ENCODE measurements at regions not wholly inside any gene's neighbourhood (a gene's known extent, or its start where the extent isn't known, plus 50 kb on each side); places are given as distances from the start of the nearest gene placed in this dataset.
A peak's percentile ranks its signal among the peaks of the same experiment; 100 is the strongest.

DNA sequence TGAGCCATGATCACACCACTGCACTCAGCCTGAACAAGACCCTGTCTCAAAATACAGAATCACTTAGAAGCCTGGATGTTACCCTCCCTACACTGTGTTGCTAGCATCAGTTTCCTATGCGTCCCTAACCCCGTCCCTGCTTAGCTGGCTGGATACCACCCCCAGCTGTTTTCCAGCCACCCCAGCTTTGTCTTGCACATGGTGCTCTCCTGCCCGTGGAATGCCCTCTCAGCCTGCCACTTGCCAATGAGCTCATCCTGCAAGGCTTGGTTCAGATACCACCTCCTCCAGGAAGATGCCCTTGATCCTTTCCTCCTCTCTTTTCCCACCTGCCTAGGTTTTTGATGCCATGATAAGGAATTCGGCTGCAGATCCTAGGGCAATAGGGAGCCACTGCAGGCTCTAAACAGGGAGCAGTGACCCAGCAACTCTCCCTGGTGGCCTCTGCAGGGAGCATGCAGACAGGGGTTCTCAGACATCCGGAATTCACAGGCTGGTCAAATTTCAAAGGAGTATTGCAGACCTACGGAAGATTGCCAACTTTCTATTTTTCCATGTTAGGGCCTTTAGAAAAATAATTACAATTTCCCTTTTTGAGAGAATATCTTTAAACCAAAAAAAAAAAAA lies 52.7 kb upstream of the WNT7B start:
- no peak overlapping the region for H2AFZ ChIP-seq (ENCODE audit: low read length)
- TF ChIP-seq, protein P1, sequence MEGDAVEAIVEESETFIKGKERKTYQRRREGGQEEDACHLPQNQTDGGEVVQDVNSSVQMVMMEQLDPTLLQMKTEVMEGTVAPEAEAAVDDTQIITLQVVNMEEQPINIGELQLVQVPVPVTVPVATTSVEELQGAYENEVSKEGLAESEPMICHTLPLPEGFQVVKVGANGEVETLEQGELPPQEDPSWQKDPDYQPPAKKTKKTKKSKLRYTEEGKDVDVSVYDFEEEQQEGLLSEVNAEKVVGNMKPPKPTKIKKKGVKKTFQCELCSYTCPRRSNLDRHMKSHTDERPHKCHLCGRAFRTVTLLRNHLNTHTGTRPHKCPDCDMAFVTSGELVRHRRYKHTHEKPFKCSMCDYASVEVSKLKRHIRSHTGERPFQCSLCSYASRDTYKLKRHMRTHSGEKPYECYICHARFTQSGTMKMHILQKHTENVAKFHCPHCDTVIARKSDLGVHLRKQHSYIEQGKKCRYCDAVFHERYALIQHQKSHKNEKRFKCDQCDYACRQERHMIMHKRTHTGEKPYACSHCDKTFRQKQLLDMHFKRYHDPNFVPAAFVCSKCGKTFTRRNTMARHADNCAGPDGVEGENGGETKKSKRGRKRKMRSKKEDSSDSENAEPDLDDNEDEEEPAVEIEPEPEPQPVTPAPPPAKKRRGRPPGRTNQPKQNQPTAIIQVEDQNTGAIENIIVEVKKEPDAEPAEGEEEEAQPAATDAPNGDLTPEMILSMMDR (IDR thresholded peaks at IDR 0.05; ENCODE audit: extremely low read depth, low read depth, low read length), result no peak
- no peak overlapping the region for H3K4me2 ChIP-seq (ENCODE audit: insufficient read depth, low read length)
- H3K9me3 ChIP-seq (ENCODE audit: low read depth, low read length), result no peaks in the 10 kb centered on the region
- no peaks in the 10 kb centered on the region for H3K79me2 ChIP-seq (ENCODE audit: insufficient read depth, low read length)
- H3K4me3 ChIP-seq (ENCODE audit: insufficient read depth, low read length), result no peak overlapping the region
- peaks cover 7% of the 10 kb centered on the region for H3K4me1 ChIP-seq (ENCODE audit: insufficient read depth, low read length)
- no peak overlapping the region for H3K27ac ChIP-seq (ENCODE audit: low read depth, low read length)
- no peaks in the 10 kb centered on the region for H3K36me3 ChIP-seq (ENCODE audit: insufficient read depth, low read length)
- no peaks in the 10 kb centered on the region for H4K20me1 ChIP-seq (ENCODE audit: insufficient read depth, low read length)
- peak; percentile 53 for DNase-seq (ENCODE audit: insufficient read length, low spot score, missing footprints)
- H3K27me3 ChIP-seq (ENCODE audit: insufficient read depth, low read length), result no peaks in the 10 kb centered on the region

DNA sequence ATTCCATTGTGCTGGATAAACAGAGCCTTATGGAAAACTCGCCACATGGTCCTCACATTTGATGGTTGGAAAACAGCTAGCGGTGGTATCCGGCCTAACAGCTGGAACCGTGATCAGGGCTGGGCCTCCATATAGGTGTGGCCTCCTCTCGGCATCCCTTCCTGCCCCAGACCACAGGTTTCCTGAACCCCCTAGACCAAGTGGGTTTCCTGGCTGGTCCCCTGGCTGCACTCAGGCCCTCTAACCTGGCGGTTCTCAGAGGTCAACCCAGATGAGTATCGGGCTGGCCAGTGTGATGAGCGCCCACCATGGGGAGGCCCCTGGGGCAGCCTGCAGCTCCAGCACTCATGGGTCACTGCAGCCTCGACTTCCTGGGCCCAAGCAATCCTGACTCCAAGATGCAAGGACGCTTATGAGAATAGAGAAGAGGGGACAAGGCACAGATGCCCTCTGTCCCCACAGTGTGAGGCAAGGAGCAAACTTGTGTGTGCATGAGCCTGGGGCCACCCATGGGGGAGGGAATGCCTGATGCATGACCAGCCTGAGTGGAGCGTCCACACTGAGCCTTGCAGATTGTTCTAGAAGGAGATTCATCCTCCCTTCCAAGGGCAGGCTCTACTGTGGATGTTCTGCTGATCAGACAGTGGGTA lies 53.4 kb upstream of the WNT7B start:
- H3K36me3 ChIP-seq (ENCODE audit: insufficient read depth, low read length), result no peaks in the 10 kb centered on the region
- H3K9me3 ChIP-seq (ENCODE audit: low read depth, low read length), result no peaks in the 10 kb centered on the region
- H3K27me3 ChIP-seq (ENCODE audit: insufficient read depth, low read length), result no peaks in the 10 kb centered on the region
- DNase-seq (ENCODE audit: insufficient read length, low spot score, missing footprints), result peak; percentile 46
- no peak overlapping the region for H3K27ac ChIP-seq (ENCODE audit: low read depth, low read length)
- no peak overlapping the region for H2AFZ ChIP-seq (ENCODE audit: low read length)
- no peaks in the 10 kb centered on the region for H4K20me1 ChIP-seq (ENCODE audit: insufficient read depth, low read length)
- H3K4me2 ChIP-seq (ENCODE audit: insufficient read depth, low read length), result no peak overlapping the region
- no peak overlapping the region for H3K4me3 ChIP-seq (ENCODE audit: insufficient read depth, low read length)
- peaks cover 10% of the 10 kb centered on the region for H3K4me1 ChIP-seq (ENCODE audit: insufficient read depth, low read length)
- H3K79me2 ChIP-seq (ENCODE audit: insufficient read depth, low read length), result no peaks in the 10 kb centered on the region
- TF ChIP-seq, protein P1 (IDR thresholded peaks at IDR 0.05; ENCODE audit: extremely low read depth, low read depth, low read length), result no peak

DNA sequence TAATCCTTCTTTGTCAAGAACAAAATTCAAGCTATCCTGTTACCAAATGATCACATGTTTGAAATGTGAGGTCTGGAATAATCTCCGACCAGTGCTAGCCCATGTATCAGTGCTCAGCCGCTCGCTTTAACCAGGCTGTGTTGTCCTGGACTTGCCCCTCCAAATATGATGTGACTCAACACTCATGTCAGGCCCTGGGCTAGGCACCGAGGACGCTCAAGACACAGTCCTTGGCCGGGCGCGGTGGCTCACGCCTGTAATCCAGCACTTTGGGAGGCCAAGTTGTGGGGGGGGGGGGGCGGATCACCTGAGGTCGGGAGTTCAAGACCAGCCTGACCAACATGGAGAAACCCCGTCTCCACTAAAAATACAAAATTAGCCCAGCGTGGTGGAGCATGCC lies 54.1 kb upstream of the WNT7B start:
- H4K20me1 ChIP-seq (ENCODE audit: insufficient read depth, low read length), result no peaks in the 10 kb centered on the region
- H3K4me2 ChIP-seq (ENCODE audit: insufficient read depth, low read length), result no peak overlapping the region
- H3K27me3 ChIP-seq (ENCODE audit: insufficient read depth, low read length), result no peaks in the 10 kb centered on the region
- H3K27ac ChIP-seq (ENCODE audit: low read depth, low read length), result no peak overlapping the region
- H3K4me3 ChIP-seq (ENCODE audit: insufficient read depth, low read length), result no peak overlapping the region
- peaks cover 1% of the 10 kb centered on the region for H3K79me2 ChIP-seq (ENCODE audit: insufficient read depth, low read length)
- H3K4me1 ChIP-seq (ENCODE audit: insufficient read depth, low read length), result peaks cover 10% of the 10 kb centered on the region
- no peak overlapping the region for H2AFZ ChIP-seq (ENCODE audit: low read length)
- H3K36me3 ChIP-seq (ENCODE audit: insufficient read depth, low read length), result no peaks in the 10 kb centered on the region
- TF ChIP-seq, protein P1 (IDR thresholded peaks at IDR 0.05; ENCODE audit: extremely low read depth, low read depth, low read length), result no peak
- no peaks in the 10 kb centered on the region for H3K9me3 ChIP-seq (ENCODE audit: low read depth, low read length)
- DNase-seq (ENCODE audit: insufficient read length, low spot score, missing footprints), result no peak

DNA sequence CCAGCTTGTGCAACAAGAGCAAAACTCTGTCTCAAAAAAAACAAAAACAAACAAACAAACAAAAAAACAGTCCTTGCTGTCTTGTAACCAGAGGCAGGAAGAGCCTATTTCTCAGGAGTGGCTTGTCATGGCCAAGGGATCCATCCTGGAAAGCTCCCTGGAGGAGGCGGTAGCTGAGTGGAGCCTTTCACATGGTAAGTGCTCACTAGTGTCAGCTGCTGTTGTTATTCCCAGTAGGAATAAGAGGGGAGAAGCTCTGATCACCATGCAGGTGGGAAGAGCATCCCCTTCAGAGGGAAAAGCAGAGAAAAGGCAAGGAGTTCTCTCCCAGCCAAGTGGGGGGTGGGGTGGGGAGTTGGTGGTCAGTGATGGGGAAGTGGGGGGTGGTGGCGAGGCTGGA lies 54.6 kb upstream of the WNT7B start:
- H3K9me3 ChIP-seq (ENCODE audit: low read depth, low read length), result no peaks in the 10 kb centered on the region
- no peak overlapping the region for H3K4me2 ChIP-seq (ENCODE audit: insufficient read depth, low read length)
- peaks cover 6% of the 10 kb centered on the region for H3K79me2 ChIP-seq (ENCODE audit: insufficient read depth, low read length)
- TF ChIP-seq, protein P1 (IDR thresholded peaks at IDR 0.05; ENCODE audit: extremely low read depth, low read depth, low read length), result no peak
- no peak for DNase-seq (ENCODE audit: insufficient read length, low spot score, missing footprints)
- no peak overlapping the region for H2AFZ ChIP-seq (ENCODE audit: low read length)
- no peaks in the 10 kb centered on the region for H3K36me3 ChIP-seq (ENCODE audit: insufficient read depth, low read length)
- peaks cover 15% of the 10 kb centered on the region for H3K4me1 ChIP-seq (ENCODE audit: insufficient read depth, low read length)
- no peak overlapping the region for H3K27ac ChIP-seq (ENCODE audit: low read depth, low read length)
- H4K20me1 ChIP-seq (ENCODE audit: insufficient read depth, low read length), result no peaks in the 10 kb centered on the region
- H3K4me3 ChIP-seq (ENCODE audit: insufficient read depth, low read length), result no peak overlapping the region
- H3K27me3 ChIP-seq (ENCODE audit: insufficient read depth, low read length), result no peaks in the 10 kb centered on the region

All from osteoblast (primary cell).